ENCODE measurements at regions not wholly inside any gene's neighbourhood (a gene's known extent, or its start where the extent isn't known, plus 50 kb on each side); places are given as distances from the start of the nearest gene placed in this dataset.

DNA sequence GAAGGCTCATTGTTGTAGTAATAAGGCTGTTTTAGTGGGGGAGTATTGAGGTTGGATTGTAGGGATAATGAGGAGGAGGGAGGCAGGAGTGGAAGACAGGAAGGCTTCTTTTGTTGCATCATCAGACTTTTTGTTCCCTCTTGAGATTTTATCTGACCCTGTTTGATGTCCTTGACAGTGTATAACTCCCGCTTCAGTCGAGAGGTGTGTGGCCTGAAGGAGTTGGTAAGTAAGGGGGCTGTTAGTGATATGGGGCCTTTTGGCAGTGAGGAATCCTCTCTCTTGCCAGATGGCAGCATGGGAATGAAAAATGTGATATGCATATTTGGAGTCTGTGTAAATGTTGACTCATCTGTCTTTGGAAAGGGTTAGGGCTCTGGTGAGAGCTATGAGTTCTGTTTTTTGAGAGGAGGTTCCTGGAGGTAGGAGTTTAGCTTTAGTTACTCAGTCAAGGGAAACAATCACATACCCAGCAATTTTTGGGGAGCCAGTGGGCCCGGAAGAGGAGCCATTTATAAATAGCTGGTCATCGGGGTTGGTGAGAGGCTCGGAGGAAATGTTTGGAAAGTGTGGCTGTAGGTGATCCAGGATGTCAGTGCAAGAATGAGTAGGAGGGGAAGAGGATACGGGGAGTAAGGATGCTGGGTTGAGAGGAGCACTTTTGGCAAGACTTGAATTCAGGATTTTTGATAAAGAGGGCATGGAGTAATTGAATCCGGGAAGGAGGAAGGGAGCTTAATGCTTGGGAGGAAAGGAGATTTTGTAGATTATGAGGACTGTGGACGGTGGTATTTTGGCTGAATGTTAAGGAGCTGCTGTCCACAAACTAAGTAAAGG is 136.7 kb upstream of the ETV3 start:
- TF ChIP-seq CTCF (IDR thresholded peaks at IDR 0.05): no peak
- no peaks in the 10 kb centered on the region for H3K36me3 Mint-ChIP-seq (ENCODE audit: low read depth)
- no peak overlapping the region for H3K4me3 Mint-ChIP-seq
- no peak overlapping the region for H3K27ac Mint-ChIP-seq
- H3K4me1 Mint-ChIP-seq: no peaks in the 10 kb centered on the region
- DNase-seq: no peak
- peaks cover under 1% of the 10 kb centered on the region for H3K27me3 Mint-ChIP-seq (ENCODE audit: low read depth, poor library complexity)
- H3K9me3 Mint-ChIP-seq: no peaks in the 10 kb centered on the region

DNA sequence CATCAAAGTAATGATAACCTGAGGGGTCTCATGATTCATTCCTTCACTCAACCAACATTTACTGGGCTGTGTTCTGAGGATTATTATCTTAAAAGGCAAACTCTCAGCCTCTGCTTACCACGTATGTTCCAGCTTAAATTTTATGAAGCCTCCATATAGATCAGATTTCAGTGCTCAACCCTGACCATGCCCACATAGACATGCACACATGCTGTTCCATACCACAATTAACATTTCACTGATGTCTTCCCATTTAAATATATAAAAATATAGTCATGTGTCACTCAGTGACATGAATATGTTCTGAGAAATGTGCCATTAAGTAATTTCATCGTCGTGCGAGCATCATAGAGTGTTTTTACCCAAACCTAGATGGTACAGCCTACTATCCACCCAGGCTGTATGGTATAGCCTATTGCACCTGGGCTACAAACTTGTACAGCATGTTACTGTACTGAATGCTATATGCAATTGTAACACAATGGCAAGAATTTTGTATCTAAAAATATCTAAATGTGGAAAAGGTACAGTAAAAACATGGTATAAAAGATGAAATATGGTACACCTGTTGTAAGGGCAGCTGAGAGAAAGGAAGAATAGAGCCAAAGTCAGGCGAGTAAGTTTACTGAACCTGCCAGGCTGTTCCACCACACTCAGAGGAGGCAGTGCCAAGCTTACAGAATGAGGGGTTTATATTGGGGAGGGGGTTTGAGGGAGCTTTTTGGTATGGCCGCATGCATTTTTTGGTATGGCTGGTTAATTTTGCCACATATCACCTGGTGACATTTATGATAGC is 134.7 kb upstream of the ETV3 start:
- Mint-ChIP-seq H3K9me3 (no peaks in the 10 kb centered on the region), H3K4me1 (no peaks in the 10 kb centered on the region), H3K27ac (no peak overlapping the region), H3K4me3 (no peak overlapping the region), H3K36me3 (ENCODE audit: low read depth) (no peaks in the 10 kb centered on the region), H3K27me3 (ENCODE audit: low read depth, poor library complexity) (peaks cover 6% of the 10 kb centered on the region)
- DNase-seq: no peak
- TF ChIP-seq CTCF (IDR thresholded peaks at IDR 0.05): no peak

DNA sequence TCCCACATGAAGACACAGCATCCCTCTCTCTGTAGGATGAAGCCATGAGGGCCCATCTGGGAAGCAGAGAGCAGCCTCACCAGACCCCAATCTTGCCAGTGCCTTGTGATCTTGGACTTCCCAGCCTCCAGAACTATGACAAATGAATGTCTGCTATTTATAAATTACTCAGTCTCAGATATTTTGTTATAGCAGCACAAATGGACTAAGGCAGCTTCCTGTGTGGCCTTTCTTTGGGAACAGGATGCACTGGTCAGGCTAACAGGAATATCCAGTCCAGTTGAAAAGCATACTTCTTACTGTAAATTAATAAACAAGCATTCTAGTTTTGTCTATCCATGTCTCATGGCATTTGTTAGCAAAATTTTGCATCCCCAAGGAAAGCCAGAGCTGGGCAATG is 134.1 kb upstream of the ETV3 start:
- TF ChIP-seq CTCF (IDR thresholded peaks at IDR 0.05): no peak
- no peak overlapping the region for H3K27ac Mint-ChIP-seq
- H3K9me3 Mint-ChIP-seq: no peaks in the 10 kb centered on the region
- no peak overlapping the region for H3K4me3 Mint-ChIP-seq
- H3K27me3 Mint-ChIP-seq (ENCODE audit: low read depth, poor library complexity): peaks cover 6% of the 10 kb centered on the region
- DNase-seq: no peak
- H3K36me3 Mint-ChIP-seq (ENCODE audit: low read depth): no peaks in the 10 kb centered on the region
- no peaks in the 10 kb centered on the region for H3K4me1 Mint-ChIP-seq

DNA sequence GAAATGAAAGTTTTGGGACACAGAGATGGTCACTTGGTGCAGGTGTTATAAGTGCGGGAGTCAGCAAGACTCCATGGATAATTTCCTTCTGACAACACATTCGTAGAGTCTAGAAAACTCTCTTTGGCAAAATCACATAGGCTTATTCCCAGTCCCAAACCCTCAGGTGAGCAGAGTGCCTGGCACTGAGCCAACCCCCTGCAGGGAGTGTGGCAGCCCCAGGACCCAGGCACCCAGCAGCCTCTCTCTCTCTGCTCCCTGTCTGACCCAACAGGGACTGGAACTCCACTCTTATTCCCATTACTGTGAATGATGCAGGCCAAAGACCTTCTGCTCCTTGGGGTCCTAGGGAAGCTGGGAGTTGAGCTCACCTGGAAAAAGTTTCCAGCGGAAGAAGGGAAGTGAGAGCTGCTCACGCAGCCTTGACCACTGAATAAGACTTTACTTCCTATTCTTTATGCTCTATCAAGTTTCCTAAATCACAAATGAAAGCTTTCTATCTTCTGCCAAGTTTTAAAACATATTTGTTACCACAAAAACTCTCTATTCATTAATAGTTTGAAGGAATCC is 132.6 kb upstream of the ETV3 start:
- Mint-ChIP-seq H3K27ac (no peak overlapping the region), H3K4me3 (no peak overlapping the region), H3K9me3 (no peaks in the 10 kb centered on the region), H3K27me3 (ENCODE audit: low read depth, poor library complexity) (peaks cover 6% of the 10 kb centered on the region), H3K36me3 (ENCODE audit: low read depth) (no peaks in the 10 kb centered on the region), H3K4me1 (no peaks in the 10 kb centered on the region)
- DNase-seq: no peak
- TF ChIP-seq CTCF (IDR thresholded peaks at IDR 0.05): no peak

DNA sequence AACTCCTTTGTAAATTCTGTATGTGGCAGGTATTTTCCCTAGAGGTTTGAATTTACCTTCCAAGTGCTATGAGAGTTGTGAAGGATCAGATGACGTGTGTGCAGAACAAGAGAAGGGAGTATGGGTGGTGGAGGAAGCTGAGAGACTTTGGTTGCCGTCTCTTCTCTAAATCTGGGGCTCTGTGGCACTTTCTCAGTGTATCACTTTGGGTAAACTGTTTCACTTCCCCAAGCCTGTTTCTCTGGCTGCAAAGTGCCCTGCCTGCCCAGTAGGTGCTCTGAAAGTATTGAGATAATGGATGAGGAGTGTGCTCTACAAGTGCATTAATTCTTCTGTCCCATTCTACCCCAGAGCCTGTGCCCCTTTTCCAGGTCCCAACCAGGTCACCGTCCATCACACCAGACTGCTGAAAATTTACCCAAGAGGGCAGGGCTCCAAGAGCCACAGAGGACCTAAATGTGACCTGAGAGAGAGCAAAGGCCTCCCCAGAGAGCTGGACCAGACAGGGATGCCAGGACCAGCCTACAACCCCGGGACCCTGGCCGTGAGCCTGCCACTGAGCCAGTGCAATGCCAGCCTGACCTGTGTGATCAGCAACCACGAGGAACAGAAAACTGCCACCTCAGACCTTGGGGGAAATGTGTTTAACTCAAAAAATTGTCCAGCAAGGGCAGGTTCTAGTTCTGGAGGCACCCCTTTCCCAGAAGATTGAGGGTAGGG is 131.6 kb upstream of the ETV3 start:
- Mint-ChIP-seq H3K4me3 (no peak overlapping the region), H3K27me3 (ENCODE audit: low read depth, poor library complexity) (peaks cover 6% of the 10 kb centered on the region), H3K36me3 (ENCODE audit: low read depth) (no peaks in the 10 kb centered on the region), H3K9me3 (no peaks in the 10 kb centered on the region), H3K4me1 (no peaks in the 10 kb centered on the region), H3K27ac (no peak overlapping the region)
- no peak for DNase-seq
- TF ChIP-seq CTCF (IDR thresholded peaks at IDR 0.05): no peak
